ENCODE measurements at regions not wholly inside any gene's neighbourhood (a gene's known extent, or its start where the extent isn't known, plus 50 kb on each side); places are given as distances from the start of the nearest gene placed in this dataset.
"Not testable (repeated sequence)": the region's sequence is repeated elsewhere in the genome, so short reads cannot be mapped to it uniquely, and the experiment has no call there.

DNA sequence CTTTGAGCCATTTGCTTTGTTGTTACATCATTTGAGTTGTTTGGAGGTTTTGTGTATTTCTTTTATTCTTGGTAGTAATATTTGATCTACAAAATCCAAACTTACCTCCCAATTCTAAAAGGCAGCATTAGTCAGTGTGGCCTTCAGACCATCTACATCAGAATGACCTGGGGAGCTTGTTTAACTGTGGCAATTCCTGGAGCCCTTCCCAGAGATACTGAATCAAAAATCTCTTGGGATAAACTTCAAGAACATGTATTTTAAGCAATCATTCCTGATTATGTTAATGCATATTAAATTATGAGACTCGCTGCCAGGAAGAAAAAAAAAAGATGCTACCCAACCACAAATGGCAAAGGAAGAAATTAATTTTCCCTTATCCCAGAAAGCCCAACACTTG, 268.9 kb upstream of the PDE4D start:
- DNase-seq = no peak

- DNase-seq = no peak
These were observed 267.9 kb upstream of the PDE4D start for GRCh38 chr5:60161340-60161934.

GRCh38 chr5:60149081-60149480, 255.6 kb upstream of the PDE4D start:
- no peak for DNase-seq

- no peak for DNase-seq
These were observed 254.8 kb upstream of the PDE4D start for GRCh38 chr5:60148366-60148765.

GRCh38 chr5:60147791-60148190, 254.3 kb upstream of the PDE4D start:
- DNase-seq = no peak

DNA sequence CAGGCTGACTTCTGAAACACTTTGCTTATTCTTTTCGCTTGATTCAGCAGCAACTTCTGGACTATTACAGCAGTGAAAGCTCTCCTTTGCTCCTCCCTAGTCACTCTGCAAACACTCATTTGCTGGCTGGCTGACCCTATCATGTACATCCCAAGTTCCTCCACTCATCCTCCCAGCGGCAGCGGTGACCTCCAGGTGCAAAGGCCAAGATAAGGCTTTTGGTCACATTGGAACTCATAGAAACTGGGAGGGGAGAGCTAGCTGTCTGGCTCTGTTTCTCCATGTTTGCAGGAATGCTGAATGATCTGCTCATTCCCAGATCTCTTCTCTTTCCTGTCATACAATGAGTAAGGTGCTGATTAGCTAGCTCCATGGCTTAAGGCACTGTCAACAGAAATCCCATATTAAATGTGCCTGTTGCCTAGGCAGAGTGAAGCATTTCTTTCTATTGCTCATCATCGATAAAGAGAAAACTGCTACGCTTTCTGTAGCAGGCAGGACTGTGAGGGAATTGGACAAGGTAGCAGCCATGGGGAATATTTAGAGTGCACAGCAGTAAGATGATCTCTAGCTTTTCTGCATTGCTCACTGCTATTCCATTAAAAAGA, 250.5 kb upstream of the PDE4D start:
- DNase-seq = no peak

- DNase-seq = no peak
These were observed 247.6 kb upstream of the PDE4D start for GRCh38 chr5:60141119-60141518.

DNA sequence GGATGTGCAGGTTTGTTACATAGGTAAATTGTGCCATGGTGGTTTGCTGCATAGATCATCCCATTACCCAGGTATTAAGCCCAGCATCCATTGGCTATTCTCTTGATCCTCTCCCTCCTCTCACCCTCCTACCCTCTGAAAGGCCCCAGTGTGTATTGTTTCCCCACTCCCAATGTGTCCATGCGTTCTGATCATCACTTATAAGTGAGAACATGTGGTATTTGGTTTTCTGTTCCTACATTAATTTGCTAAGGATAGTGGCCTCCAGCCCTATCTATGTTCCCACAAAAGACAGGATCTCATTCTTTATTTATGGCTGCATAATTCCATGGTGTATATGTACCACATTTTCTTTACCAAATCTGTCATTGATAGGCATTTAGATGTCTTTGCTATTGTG, 243.3 kb upstream of the PDE4D start:
- DNase-seq = no peak

- DNase-seq = no peak
These were observed 238.0 kb upstream of the PDE4D start for GRCh38 chr5:60131504-60131903.

- no peak for DNase-seq
These were observed 232.1 kb upstream of the PDE4D start for GRCh38 chr5:60125636-60126035.

- no peak for DNase-seq
These were observed 209.6 kb upstream of the PDE4D start for GRCh38 chr5:60102961-60103693.

DNA sequence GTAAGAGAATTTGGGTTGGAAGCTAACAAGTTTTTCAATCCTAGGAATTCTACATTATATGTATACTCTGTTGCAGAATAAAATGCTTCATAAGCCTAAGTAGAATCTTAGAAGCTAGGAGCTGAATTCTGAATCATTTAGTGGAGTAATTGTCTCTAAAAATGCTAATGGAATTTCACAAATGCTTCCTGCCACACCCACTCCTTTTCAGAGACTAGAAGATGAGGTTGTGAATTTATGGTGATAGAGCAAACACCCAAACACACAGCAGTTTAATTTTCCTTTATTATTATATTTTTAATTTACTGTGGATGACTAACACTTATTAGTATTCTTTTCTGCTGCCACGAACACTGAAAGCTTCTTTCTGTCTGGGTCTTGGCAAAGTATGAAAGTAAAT, 208.0 kb upstream of the PDE4D start:
- no peak for DNase-seq

DNA sequence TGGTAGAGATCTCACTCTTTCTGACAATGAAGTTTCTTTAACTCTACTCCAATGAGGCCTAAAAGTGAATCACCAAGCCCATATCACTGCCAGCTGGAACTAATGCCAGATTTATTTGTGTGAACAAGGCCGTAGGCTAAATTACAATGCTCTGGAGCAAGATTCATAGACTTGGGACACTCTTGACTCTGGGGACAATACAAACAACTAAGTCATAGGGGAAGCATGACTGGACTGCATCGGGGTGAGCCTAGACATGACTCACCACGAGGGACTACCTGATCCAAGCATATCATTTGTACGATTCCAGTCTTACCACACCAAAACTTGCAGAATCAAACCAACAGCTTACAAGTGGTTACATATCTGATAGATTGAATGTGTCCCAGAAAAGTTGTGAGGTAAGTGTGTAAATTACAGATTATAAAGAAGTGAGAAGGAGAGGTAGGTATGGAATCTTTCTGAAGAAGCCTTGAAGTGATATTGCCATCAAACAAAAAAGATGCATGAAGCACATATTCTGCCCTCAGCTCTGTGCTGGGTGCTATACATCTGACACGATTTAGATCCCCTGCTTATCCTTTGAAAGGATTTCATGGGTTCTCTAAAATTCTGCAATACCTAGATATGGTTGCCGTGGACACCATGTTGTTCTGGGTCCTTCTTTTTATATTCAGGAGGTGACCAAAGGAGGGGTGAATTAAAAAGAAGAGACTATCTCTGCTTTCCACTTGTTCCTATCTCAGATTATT, 199.3 kb upstream of the PDE4D start:
- DNase-seq = no peak

DNA sequence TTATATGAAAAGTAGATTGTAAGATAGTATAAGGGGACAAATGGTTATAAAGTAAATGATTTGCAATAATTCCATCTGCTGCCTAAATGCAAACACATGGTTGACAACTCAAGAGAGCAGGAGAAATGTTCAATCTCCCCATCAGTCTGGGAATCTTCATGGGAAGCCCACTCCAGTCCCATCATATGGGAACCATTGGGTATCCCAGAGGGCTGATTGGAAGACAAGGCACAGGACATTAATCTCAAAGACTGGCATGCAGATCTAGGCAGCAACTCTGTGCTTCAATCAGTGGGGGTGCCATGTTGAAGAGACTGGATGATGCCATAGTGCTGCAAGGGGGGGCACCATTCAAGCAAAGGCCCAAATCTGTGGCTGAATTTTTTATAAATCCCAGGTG, 193.1 kb upstream of the PDE4D start:
- DNase-seq = no peak

GRCh38 chr5:60084226-60084625, 190.7 kb upstream of the PDE4D start:
- DNase-seq = no peak

DNA sequence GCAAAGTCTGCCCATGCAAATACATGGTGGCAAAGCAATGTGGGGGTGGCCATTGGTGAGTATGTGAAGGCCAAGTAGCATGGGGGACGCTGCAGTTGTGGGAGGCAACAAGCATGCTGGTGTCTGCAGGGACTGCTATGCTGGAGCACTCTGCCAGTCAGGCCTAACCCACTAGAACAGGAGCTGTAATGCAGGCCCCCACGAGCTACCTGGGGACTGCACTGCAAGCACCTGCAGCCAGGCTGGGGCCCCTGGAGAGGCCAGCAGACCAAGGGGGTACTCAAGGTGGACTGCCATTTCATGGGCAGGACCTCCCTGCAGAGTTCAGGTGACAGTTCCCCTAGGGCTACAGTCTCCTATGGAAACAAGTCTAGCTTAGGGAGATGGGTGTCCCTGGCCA, 183.8 kb upstream of the PDE4D start:
- no peak for DNase-seq

DNA sequence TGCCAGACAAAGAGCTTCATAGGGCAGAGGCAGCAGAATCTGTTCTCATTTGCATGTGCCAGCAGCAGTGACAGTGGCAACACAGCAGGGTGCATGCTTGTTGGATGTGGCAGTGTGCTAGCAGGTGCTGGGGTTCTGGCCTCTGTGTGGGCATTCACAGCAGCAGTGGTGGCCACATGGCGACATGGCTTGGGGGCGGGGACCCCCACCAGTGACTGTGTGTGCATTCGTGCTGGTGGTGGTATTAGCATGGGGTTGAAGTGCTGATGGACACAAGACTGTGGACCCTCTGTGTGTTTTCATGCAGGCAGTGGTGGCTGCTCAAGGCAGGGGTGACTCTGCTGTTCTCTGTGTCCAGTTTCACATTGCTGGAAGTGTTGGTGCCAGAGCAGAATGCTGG, 183.2 kb upstream of the PDE4D start:
- no peak for DNase-seq

GRCh38 chr5:60066502-60066901, 173.0 kb upstream of the PDE4D start:
- DNase-seq = no peak

GRCh38 chr5:60060389-60060788, 166.9 kb upstream of the PDE4D start:
- DNase-seq = no peak

GRCh38 chr5:60056191-60056590, 162.7 kb upstream of the PDE4D start:
- DNase-seq = no peak

DNA sequence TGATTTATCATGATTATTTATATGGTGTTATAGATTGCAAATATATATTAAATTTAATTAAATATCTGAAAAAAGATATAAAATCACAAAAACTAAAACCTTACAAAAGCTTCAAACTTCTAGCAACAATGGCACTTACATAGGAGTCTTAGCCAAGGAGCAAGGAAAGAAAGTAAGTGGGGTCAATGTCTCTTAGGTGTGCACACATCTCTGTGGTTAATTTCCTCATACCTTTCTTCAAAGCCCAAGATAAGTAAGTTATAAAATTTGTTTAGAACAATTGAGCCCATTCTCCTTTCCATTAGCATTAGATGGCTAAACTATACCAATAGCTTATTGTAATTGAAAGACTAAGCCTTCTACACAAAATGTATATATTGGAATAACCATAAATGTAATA, 161.6 kb upstream of the PDE4D start:
- DNase-seq = no peak

DNA sequence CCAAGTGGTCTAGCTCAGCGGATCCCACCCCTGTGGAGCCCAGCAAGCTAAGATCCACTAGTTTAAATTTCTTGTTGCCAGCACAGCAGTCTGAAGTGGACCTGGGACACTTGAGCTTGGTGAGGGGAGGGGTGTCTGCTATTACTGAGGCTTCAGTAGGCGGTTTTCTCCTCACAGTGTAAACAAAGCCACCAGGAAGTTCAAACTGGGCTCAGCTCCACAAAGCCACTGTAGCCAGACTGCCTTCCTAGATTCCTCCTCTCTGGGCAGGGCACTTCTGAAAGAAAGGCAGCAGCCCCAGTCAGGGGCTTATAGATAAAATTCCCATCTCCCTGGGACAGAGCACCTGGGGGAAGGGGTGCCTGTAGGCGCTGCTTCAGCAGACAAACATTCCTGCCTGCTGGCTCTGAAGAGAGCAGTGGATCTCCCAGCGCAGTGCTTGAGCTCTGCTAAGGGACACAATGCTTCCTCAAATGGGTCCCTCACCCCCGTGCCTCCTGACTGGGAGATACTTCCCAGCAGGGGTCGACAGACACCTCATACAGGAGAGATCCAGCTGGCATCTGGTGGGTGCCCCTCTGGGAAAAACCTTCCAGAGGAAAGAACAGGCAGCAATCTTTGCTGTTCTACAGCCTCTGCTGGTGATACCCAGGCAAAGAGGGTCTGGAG, 148.6 kb upstream of the PDE4D start:
- DNase-seq = not testable (repeated sequence)

GRCh38 chr5:60041508-60041907, 148.0 kb upstream of the PDE4D start:
- not testable (repeated sequence) for DNase-seq

Data from stimulated activated naive CD4-positive, alpha-beta T cell (primary cell).